NCI-H774 (cell line): ENCODE measurements at regions not wholly inside any gene's neighbourhood (a gene's known extent, or its start where the extent isn't known, plus 50 kb on each side); places are given as distances from the start of the nearest gene placed in this dataset.
A peak's percentile ranks its signal among the peaks of the same experiment; 100 is the strongest.

Experiments
- DNase-seq: peaks from one replicate; lab custom pipeline; 2025; lab: John Stamatoyannopoulos, UW

DNA sequence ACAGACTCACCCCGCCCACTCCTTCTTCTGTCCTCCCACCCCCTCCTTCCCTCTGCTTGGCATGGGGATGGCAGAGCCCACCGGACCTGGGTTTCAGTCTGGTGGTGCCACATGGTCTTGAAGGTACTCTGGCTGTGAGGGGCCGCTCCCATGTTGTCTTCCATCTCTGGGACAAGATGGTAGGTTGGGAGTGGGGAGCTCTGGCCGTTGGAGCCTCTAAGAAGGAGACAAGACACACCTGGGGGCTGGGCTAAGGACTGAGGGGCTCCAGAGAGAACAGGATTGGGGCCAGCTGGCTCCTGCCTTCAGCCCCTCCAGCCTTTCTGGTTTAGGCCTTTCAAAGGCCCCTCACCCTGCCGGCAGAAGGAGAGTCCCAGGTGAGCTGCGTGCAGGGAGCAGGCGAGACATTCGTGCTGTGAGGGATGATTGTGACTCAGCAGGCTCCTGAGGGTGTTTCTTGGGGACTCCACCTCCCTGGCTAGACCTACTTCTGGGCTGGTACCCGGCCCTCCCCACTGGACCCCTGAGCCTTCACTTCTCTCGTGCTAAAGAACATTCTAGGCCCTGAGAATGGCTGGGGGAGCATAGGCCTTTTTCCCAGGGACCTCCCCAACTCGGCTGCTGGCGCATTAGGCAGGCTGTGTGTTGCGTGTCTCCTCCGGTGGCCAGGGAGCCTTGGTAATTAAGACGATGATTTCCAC lies 128.2 kb upstream of the HAAO start:
- no peak for DNase-seq

GRCh38 chr2:42918671-42919318 lies 126.4 kb upstream of the HAAO start:
- DNase-seq: no peak

- DNase-seq: no peak
These were observed 125.7 kb upstream of the HAAO start for GRCh38 chr2:42918041-42918440.

- no peak for DNase-seq
These were observed 125.1 kb upstream of the HAAO start for GRCh38 chr2:42917425-42917927.

DNA sequence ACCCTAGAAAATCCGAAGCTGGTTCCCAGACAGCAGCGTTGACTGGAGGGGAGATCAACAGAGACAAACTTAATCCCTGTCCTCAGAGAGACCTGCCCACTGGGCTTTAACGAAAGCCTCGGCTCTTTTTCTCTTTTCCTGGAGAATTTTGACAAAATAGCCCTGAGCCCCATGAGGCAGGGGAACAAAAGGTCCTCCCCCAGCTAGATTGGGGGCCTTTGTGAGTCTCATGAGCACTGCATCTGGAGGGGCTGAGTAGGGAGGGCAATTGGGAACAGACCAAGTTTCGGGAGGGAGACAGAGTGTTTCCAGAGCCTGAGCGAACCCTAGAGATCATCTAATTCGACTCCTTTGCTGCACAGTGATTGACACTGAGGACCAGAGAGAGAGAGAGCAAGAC lies 123.9 kb upstream of the HAAO start:
- DNase-seq: no peak

DNA sequence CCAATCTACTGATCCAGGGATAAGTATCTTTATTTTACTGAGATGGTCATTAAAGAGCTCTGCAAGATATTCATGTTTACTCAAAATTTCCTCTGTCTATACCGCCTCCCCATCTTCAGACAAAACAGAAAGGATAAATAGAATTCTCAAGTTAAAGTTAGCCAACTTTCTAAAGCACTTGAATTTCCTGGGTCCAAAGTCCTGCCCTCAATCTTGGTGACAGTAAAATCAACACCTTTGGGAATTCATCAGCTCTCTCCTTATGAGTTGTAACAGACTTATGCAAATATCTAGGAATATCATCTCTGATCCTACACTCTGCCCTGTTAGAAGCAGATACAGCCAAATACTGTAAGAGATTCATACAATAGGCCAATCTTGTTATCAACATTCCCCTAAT lies 122.5 kb upstream of the HAAO start:
- no peak for DNase-seq

GRCh38 chr2:42914314-42914713 lies 121.9 kb upstream of the HAAO start:
- no peak for DNase-seq

- no peak for DNase-seq
These were observed 121.0 kb upstream of the HAAO start for GRCh38 chr2:42913280-42913878.

DNA sequence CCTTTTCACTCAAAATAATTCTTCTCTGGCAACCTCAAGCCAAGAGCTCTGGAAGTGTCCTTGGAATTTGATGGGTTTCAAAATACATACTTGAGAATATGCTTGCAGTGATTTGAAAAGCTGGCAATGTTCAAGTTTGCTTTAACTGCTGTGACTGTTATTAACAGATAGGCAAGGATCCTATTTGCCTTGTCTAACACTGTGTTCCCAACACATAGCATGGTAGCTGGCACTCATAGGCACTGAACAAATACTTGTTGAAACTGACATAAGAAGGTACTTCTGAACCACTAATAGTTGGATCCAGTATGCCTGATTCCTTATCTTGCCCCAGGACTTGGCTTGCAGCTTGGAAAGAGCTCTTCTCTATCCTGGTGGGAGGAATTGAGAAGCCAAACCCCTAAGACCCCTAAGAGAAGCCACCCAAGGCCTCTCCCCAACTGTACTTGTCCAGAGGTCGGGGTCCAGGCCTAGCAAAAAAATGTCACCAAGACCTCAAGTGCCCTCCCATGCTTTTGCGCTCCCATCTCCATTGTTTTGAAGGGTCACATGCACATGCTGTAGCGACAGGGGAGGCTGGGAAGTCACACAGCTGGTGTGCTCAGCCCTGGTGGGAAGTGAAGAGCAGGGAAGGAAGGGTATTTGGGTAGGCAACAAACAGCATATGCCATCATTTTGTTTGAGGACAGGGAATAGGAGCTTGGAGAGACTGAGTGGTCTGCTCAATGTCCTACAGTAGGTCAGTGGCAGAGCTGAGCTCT lies 118.4 kb upstream of the HAAO start:
- no peak for DNase-seq

GRCh38 chr2:42909966-42910365 lies 117.6 kb upstream of the HAAO start:
- DNase-seq: no peak

DNA sequence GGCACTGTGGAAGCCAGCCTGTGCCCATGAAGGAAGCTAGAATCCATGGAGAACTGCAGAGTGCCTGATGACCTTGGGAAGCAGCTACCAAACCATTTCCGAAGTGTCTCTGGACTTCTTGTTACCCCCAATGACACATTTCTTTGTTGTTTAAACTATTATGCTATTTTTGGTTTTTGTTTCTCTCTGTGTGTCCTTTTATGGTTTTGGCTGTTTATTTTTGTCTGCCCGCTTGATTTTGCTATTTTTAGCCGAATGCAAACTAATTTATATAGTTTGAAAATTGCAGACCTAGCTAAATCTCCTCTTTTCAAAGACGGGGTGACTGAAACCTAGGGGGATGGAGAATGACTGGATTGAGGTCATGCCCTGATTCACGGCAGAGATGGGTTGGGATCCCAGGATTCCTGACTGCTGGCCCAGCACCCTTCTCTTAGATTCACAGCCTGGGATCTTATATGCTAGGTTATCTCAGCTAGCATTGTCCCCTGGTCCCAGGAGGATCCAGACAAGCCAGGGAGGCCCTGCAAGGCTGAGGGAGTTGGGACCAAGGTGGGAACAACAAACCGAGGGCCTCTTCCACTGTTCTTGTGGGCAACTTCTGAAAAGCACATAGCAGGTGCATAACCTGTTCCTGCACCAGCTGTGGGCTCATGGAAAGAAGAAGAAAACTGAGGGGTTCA lies 116.3 kb upstream of the HAAO start:
- no peak for DNase-seq

GRCh38 chr2:42907835-42908234 lies 115.5 kb upstream of the HAAO start:
- DNase-seq: no peak

DNA sequence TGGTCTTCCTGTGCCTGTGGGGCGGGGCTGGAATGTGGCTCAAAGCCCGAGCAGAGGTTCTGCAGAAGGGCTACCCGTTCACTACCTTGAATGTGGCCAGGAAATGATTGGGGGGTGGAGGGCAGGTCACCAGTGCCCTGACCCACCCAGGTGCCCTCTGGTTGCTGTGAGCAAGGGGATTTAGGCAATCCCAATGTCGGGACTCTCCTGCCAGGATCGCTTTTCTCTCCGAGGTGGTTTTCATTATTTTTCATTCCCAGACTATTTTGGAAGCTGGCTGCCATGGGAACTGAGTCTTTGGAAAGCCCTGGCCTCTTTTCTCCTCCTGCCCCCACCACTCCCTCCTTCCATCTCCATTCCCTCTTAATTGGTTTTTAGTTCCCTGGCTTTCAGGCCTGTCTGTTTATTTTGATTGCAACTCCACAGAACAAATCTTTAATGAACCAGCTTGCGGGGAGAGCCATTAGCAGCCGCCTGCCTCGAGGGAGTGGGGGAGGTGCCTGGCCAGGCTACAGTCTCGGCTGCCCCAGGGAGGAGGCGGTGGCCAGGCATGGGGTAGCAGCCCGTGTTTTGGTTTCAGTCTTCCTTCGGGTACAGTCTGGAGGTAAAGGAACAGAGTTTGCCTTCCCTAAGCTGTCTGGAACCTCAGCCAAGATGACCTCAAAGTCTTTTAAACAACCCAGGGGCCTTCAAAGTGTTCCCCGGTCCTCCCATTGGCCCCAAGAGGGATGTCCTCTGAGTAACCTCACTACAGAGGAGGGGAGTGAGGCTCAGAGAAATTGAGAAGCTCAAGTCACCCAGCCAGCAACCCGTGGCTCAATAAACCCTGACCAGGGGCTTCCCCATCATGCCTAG lies 114.4 kb upstream of the HAAO start:
- peak; percentile 28 for DNase-seq

DNA sequence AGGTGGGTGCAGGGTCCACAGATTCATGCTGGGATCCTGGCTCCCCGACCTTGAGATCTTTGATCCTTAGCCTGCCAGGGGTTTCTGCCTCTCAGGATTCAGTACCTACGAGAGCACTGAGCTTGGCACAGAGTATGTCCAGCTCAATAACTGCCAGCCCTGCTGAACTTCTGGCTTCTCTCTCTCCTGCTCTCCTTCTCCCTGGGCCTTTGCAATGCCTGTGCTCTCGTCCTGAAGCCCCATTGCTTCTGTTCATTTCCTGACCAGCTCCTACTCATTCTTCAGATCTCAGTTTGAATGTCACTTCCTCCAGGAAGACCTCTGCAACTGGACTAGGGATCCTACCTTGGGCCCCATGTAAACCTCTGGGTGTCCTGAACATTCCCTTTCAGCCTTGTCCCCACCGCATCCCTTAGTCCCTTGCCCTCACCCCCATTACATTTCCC lies 113.8 kb upstream of the HAAO start:
- no peak for DNase-seq

DNA sequence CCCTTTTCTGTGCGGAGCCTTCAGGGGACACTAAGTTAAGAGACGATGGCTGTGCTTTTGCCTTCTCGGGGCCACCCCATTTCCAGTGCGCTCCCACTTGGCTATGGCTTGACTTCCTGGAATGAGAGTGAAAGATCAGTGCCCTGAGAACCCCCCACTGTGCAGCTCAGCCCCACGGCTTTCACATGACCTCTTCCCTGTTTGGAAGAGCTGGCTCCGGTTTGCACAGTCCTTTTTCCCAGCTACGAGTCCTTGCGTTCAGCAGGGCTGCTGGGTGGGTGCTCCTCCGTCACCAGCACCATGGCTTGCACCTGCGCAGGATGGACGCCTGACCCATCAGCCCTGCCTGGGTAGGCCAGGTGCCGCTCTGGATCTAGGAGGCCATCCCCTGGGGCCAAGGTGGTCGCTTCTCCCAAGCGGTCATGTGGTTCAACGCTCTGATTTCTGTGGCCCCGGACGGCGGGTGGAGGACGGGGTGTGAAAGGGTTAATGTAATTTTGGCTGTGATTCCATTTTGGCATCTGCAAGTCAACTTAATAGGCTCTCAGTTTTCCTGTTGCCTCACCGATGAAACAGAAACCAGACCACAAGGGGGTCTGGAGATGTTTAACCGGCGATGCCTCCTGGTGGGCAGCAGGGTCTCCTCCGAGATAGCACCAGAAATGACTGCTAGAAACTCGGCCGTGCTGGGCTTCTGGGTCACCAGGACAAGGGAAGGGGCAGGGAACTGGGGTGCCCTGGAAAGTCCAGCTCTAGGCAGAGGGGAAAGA lies 113.1 kb upstream of the HAAO start:
- DNase-seq: no peak

GRCh38 chr2:42904576-42904876 lies 112.1 kb upstream of the HAAO start:
- no peak for DNase-seq

DNA sequence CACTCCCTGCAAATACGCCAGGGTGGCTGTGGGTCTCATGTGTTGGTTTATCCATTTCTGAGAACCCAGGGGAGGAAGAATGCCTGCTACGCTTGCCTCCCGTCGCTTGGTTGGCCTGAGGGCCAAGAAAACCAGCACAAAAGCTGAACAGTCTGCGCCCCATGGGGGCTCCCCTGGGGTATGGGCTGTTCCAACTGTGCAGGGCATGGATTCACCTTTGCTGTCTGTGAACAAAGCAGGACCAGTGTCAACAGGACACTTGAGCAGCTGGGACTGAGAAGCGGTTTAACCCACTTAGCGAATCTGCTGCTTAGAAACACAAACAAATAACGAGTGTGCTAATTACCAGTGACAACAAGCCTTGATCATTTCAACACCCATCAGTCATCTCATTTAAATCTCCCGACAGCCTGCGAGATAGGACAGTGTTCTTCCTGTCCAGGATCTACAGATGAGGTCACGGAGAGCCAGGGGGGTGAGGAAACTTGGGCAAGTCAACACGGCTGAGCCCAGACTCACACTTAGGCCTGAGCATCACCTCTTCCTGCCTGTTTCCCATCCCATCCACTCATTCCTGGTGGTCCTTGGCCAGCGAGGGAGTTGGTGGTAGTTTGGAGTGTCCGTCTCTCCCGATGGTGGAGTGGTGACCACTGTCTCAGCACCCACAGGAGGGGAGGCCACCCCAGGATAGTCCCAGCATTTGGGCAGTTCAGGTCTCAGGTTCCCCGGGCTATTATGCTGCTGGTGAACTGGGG lies 111.6 kb upstream of the HAAO start:
- DNase-seq: peak; percentile 69

DNA sequence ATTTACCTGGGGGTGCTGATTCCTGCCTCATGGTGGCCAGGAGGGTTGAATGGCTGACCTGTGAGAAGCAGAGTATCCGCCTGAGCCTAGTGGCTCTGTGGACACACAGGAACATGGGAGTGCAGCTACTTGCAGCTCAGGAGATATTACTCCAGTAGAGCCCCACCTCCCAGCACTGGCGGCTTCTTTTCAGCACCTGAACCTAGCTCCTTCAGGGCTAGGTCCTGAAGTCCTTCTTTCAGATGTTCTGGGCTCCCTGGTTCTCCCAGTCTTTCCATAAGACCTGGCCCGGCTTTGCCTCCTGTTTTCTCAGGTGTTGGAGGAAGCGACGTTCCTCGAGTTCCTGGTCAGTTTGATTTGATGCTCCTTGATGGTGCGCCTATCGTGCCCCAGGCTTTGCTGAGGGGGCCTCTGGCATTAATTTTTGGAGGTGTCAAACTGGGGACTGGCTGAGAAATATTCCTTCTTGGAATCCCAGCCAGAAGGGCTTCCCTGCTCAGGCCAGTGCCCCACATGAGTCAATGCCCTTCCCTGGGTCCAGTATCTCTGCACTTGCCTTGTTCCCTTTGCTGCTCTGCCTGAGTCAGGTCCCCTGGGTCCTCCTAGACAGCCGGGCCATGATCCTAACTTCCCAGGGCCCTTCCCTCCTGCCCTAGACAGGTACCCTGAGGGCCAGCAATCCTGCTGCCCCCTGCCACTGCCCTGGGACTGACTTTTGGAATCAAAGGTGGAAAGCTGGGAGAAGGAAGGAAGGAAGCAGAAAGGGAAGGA lies 110.7 kb upstream of the HAAO start:
- no peak for DNase-seq

DNA sequence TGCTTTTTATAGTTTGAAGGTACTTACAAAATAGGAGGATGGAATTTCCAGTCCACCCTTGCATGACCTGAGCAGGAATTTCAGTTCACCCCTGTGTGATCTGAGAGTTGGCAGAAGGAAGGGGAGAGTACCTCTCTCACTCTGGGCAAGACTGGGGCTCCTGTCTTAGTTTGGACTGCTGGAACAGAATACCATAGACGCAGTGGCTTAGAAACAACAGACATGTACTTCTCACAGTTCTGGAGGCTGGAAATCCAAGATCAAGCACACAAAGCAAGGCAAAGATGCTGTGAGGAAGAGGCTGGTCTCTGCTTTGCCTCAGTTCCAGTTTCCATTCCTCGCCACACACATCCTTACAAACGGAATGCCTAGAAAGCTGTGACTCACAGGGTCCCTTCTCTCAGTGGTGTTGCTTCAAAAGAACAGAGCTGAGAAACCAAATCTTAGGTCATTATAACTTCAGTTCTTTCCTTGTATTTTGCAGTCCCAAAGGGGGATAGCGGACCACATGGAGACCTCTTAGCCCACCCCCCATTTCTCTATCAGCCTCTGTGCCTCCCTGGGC lies 108.8 kb upstream of the HAAO start:
- no peak for DNase-seq
